ENCODE measurements at regions not wholly inside any gene's neighbourhood (a gene's known extent, or its start where the extent isn't known, plus 50 kb on each side); places are given as distances from the start of the nearest gene placed in this dataset.

DNA sequence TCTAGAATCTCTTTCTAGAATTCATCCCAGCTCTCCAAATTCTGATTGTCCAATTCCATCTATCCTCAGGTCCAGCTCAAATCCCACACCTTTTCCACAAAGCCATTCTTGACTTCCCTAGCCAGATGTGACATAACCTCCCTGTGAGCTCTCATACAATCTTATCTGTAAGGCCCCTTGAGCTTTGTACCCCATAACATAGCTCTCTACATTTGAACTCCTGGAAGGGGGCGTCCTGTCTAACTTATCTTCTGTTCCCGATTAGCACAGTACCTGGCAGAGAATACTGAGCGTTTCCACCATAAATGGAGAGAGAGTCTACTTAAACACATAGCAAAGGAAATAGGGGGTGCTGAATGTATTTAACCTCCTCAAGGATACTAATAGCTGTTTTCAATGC is 251.6 kb upstream of the RGMB start (continued):
- TF ChIP-seq, protein P1, sequence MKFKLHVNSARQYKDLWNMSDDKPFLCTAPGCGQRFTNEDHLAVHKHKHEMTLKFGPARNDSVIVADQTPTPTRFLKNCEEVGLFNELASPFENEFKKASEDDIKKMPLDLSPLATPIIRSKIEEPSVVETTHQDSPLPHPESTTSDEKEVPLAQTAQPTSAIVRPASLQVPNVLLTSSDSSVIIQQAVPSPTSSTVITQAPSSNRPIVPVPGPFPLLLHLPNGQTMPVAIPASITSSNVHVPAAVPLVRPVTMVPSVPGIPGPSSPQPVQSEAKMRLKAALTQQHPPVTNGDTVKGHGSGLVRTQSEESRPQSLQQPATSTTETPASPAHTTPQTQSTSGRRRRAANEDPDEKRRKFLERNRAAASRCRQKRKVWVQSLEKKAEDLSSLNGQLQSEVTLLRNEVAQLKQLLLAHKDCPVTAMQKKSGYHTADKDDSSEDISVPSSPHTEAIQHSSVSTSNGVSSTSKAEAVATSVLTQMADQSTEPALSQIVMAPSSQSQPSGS (IDR thresholded peaks at IDR 0.05; ENCODE audit: low read length): no peak
- no peak for TF ChIP-seq ZNF274 (IDR thresholded peaks at IDR 0.05; ENCODE audit: borderline replicate concordance, extremely low read depth, low read length)

Measured in H1 (cell line).